K562 (cell line): ENCODE measurements at regions not wholly inside any gene's neighbourhood (a gene's known extent, or its start where the extent isn't known, plus 50 kb on each side); places are given as distances from the start of the nearest gene placed in this dataset.

Source experiments
- ATAC-seq: fragments of 200-7000 bp; cut with Tn5 transposase; 3 replicates; pipeline ENCODE4 v1.9.1; 2020; ENCODE audit warnings: moderate library complexity
- BruUV-seq: library from RNA; stranded (reverse); fragments of 400-500 nt; replicated peaks from 2 replicates; lab custom pipeline; 2021; lab: Mats Ljungman, UMichigan
- CTCF ChIA-PET: fragments of 300-600 bp; formaldehyde crosslinking; extraction: SDS; loops from one replicate; lab custom pipeline; 2021; ENCODE audit warnings: low intra/inter-chr PET ratio; lab: Yijun Ruan, JAX
- POLR2A ChIA-PET: fragments of 300-600, 350-650 bp; sonication (Branson Sonifier 250); formaldehyde crosslinking; extraction: SDS; loops from one replicate; lab custom pipeline; 2021; ENCODE audit warnings: antibody characterized with exemption, inconsistent platforms; lab: Yijun Ruan, JAX
- DNase-seq, 4 experiments: peaks; one replicate each; pipeline versions ENCODE4 v3.0.0 to v3.0.0-alpha.2; 2011 to 2018; ENCODE audit warnings: low spot score in 3 of 4, mixed read lengths in 3 of 4; ENCODE audit errors: extremely low read depth in 1 of 4
- FAIRE-seq: peaks from 2 replicates; lab custom pipeline; 2011; peaks lifted over from hg19 to GRCh38; lab: Jason Lieb, UNC
- H2AFZ ChIP-seq: 2 replicates; pipeline ENCODE4 v1.6.0; 2011; ENCODE audit warnings: low read depth, low read length, control low read depth, inconsistent platforms
- H3K27ac ChIP-seq: fragments of 200-600 bp; 3 replicates; pipeline ENCODE4 v1.8.0; 2011; ENCODE audit warnings: low read depth, mild to moderate bottlenecking, control low read depth, inconsistent platforms, low read length, moderate library complexity, mixed read lengths; ENCODE audit errors: extremely low read depth
- H3K27me3 ChIP-seq, 2 experiments: fragments of 300-600 bp in 1 of 2; 2 replicates in 1 of 2; 3 replicates in 1 of 2; pipeline versions ENCODE4 v1.6.0 to v1.8.0; 2011; ENCODE audit warnings: inconsistent platforms in 2 of 2, low read length in 2 of 2, mild to moderate bottlenecking in 1 of 2, mixed read lengths in 1 of 2, moderate library complexity in 1 of 2; ENCODE audit not compliant: control insufficient read depth in 2 of 2, insufficient read depth in 2 of 2
- H3K36me3 ChIP-seq: fragments of 300-600 bp; 3 replicates; pipeline ENCODE4 v1.8.0; 2011; ENCODE audit warnings: mild to moderate bottlenecking, low read length, inconsistent platforms; ENCODE audit not compliant: control insufficient read depth, insufficient read depth
- H3K4me1 ChIP-seq, 2 experiments: fragments of 200-600 bp in 1 of 2; replicated peaks in 1 of 2; 2 replicates in 1 of 2; 3 replicates in 1 of 2; pipeline versions ENCODE4 v1.5.1 to v1.8.0; 2011; ENCODE audit warnings: inconsistent platforms in 2 of 2, low read length in 2 of 2, mild to moderate bottlenecking in 1 of 2, mixed read lengths in 1 of 2, moderate library complexity in 1 of 2; ENCODE audit not compliant: control insufficient read depth in 2 of 2, insufficient read depth in 2 of 2
- H3K4me2 ChIP-seq: 2 replicates; pipeline ENCODE4 v1.6.1; 2011; ENCODE audit warnings: low read length, control low read depth, inconsistent platforms, mixed read lengths; ENCODE audit not compliant: insufficient read depth
- H3K4me3 ChIP-seq: fragments of 200-600 bp; sonication (generic), shearing (Covaris generic); 2 replicates; pipeline ENCODE4 v1.5.1; 2016; ENCODE audit warnings: control low read depth, inconsistent platforms
- H3K79me2 ChIP-seq: fragments of 200-600 bp; 3 replicates; pipeline ENCODE4 v1.8.0; 2011; ENCODE audit warnings: low read length, inconsistent platforms; ENCODE audit not compliant: control insufficient read depth, insufficient read depth
- H3K9ac ChIP-seq, 2 experiments: 2 replicates each; pipeline versions ENCODE4 v1.6.0 to v1.6.1; 2011; ENCODE audit warnings: low read depth in 2 of 2, low read length in 2 of 2, control low read depth in 1 of 2, inconsistent platforms in 1 of 2, mild to moderate bottlenecking in 1 of 2, mixed read lengths in 1 of 2; ENCODE audit not compliant: insufficient read depth in 1 of 2
- H3K9me1 ChIP-seq: one replicate; pipeline ENCODE4 v1.6.0; 2011; ENCODE audit warnings: inconsistent platforms, mild to moderate bottlenecking, low read length, moderate library complexity; ENCODE audit not compliant: control insufficient read depth, insufficient read depth
- H3K9me3 ChIP-seq: replicated peaks from 2 replicates; pipeline ENCODE4 v1.5.1; 2011; ENCODE audit warnings: low read depth, low read length, inconsistent platforms; ENCODE audit not compliant: control insufficient read depth, insufficient read depth
- H4K20me1 ChIP-seq: replicated peaks from 2 replicates; pipeline ENCODE4 v1.6.1; 2011; ENCODE audit warnings: low read length, inconsistent platforms, mixed read lengths; ENCODE audit not compliant: control insufficient read depth, insufficient read depth
- CREB1 ChIP-seq, 2 experiments: sonication (generic) in 1 of 2; formaldehyde crosslinking in 1 of 2; IDR thresholded peaks; 2 replicates each; pipeline versions ENCODE4 v1.6.1 to v1.8.0; 2012 to 2022; ENCODE audit warnings: inconsistent platforms in 1 of 2, mild to moderate bottlenecking in 1 of 2, missing genetic modification reagents in 1 of 2, moderate library complexity in 1 of 2
- E2F4 ChIP-seq: sonication (generic); formaldehyde crosslinking; IDR thresholded peaks from 2 replicates; pipeline ENCODE4 v1.8.0; 2022; ENCODE audit warnings: mild to moderate bottlenecking, low read depth, missing genetic modification reagents
- GTF2E2 ChIP-seq: fragments of 200-800 bp; sonication (Bioruptor generic); IDR thresholded peaks from 2 replicates; pipeline ENCODE4 v1.6.1; 2016; ENCODE audit warnings: missing genetic modification characterization, missing compliant biosample characterization
- HDAC6 ChIP-seq: IDR thresholded peaks from 2 replicates; pipeline ENCODE4 v1.6.1; 2012; ENCODE audit warnings: low read depth, mild to moderate bottlenecking, control low read depth, inconsistent platforms, low read length, moderate library complexity
- L3MBTL2 ChIP-seq: fragments of 450-650 bp; IDR thresholded peaks from 2 replicates; pipeline ENCODE4 v1.6.1; 2016; ENCODE audit warnings: mild to moderate bottlenecking, moderate library complexity
- NELFE ChIP-seq: IDR thresholded peaks from 2 replicates; pipeline ENCODE4 v1.6.1; 2011; ENCODE audit warnings: mild to moderate bottlenecking; ENCODE audit not compliant: insufficient read depth, insufficient read length
- SIRT6 ChIP-seq: IDR thresholded peaks from one replicate; pipeline ENCODE4 v1.6.1; 2012; ENCODE audit warnings: low read depth, mild to moderate bottlenecking, control low read depth, inconsistent platforms, low read length, moderate library complexity
- SMARCB1 ChIP-seq: IDR thresholded peaks from 2 replicates; pipeline ENCODE4 v1.6.1; 2011; ENCODE audit warnings: improper control_type of control experiment, low read depth; ENCODE audit not compliant: insufficient read length
- SMC3 ChIP-seq: conservative IDR thresholded peaks from 2 replicates; pipeline ENCODE4 v1.6.1; 2011; ENCODE audit warnings: low read depth, low read length, improper control_type of control experiment; ENCODE audit not compliant: insufficient read depth
- TEAD2 ChIP-seq: fragments of 450-650 bp; IDR thresholded peaks from 2 replicates; pipeline ENCODE4 v1.6.1; 2016; ENCODE audit warnings: missing genetic modification characterization, control low read depth, missing compliant biosample characterization
- ZNF282 ChIP-seq: sonication (generic); formaldehyde crosslinking; IDR thresholded peaks from 2 replicates; pipeline ENCODE4 v1.8.1; 2023; ENCODE audit warnings: missing genetic modification reagents
- ZNF592 ChIP-seq: fragments of 450-650 bp; IDR thresholded peaks from 2 replicates; pipeline ENCODE4 v1.6.1; 2017; ENCODE audit warnings: antibody characterized with exemption, mild to moderate bottlenecking
- WGBS: fragments of 100-300 bp; shearing (Covaris generic); methylation state at CpG from one replicate; pipeline ENCODE4 v1.1.6; 2016; ENCODE audit warnings: low coverage, mixed read lengths; ENCODE audit not compliant: insufficient coverage; ENCODE audit errors: missing lambda C conversion rate; 5-methylcytosine and 5-hydroxymethylcytosine counted together
- in situ Hi-C: fragments of 300-500 bp; cut with MboI; formaldehyde crosslinking; loops from 4 replicates; pipeline ENCODE4 v1.15.0; 2018; ENCODE audit warnings: inconsistent platforms, mixed read lengths
- intact Hi-C: fragments of 100-400 bp; cut with micrococcal nuclease; formaldehyde crosslinking; loops from 2 replicates; pipeline ENCODE4 v1.14.2; 2022

GRCh38 chr9:91138760-91139159 is 223.0 kb downstream of the AUH start:
- H3K36me3 ChIP-seq: no peaks in the 10 kb centered on the region
- H3K79me2 ChIP-seq: no peaks in the 10 kb centered on the region
- BruUV-seq: no TSS peak
- TF ChIP-seq ZNF592: no peak
- TF ChIP-seq TEAD2: no peak
- TF ChIP-seq SMARCB1: no peak
- no peak for TF ChIP-seq SMC3
- no peak for TF ChIP-seq ZNF282 (CRISPR knock-in tag)
- TF ChIP-seq CREB1 (IDR thresholded peaks at IDR 0.05): no peak
- TF ChIP-seq CREB1 (CRISPR knock-in tag; IDR thresholded peaks at IDR 0.05): no peak
- no peak for TF ChIP-seq E2F4 (CRISPR knock-in tag)
- TF ChIP-seq NELFE: no peak
- no peak for TF ChIP-seq HDAC6
- no peak for TF ChIP-seq SIRT6
- no peak for TF ChIP-seq GTF2E2 (tag)
- no peak for TF ChIP-seq L3MBTL2
- H2AFZ ChIP-seq: no peak overlapping the region
- no peaks in the 10 kb centered on the region for H3K27me3 ChIP-seq
- POLR2A ChIA-PET: no interaction called here
- WGBS: 34% methylated on average over 5 of the region's 5 CpGs
- no peak overlapping the region for H3K4me2 ChIP-seq
- no peaks in the 10 kb centered on the region for H4K20me1 ChIP-seq
- FAIRE-seq (no peak), ATAC-seq (no peak), DNase-seq (no peak)
- no peaks in the 10 kb centered on the region for H3K9me3 ChIP-seq
- H3K9ac ChIP-seq: no peak overlapping the region
- H3K9me1 ChIP-seq: no peaks in the 10 kb centered on the region
- H3K4me1 ChIP-seq: no peaks in the 10 kb centered on the region; a peak in 1 of 5 replicates
- CTCF ChIA-PET: no interaction called here
- in situ Hi-C loops: no loop called here
- no peak overlapping the region for H3K27ac ChIP-seq
- H3K4me3 ChIP-seq: no peak overlapping the region
- intact Hi-C loops: no loop called here
